B cell (primary cell): ENCODE measurements at regions not wholly inside any gene's neighbourhood (a gene's known extent, or its start where the extent isn't known, plus 50 kb on each side); places are given as distances from the start of the nearest gene placed in this dataset.

ENCODE experiments used
- EZH2 ChIP-seq: IDR thresholded peaks from 2 replicates; pipeline ENCODE4 v1.6.1; 2012; ENCODE audit warnings: borderline replicate concordance, low read depth, mild to moderate bottlenecking, moderate library complexity, low read length; ENCODE audit not compliant: insufficient read depth, poor library complexity, severe bottlenecking
- TF ChIP-seq, protein P1 (sequence below): fragments of 200-600 bp; IDR thresholded peaks from one replicate; pipeline ENCODE4 v1.8.0; 2022; ENCODE audit warnings: antibody characterized with exemption, mild to moderate bottlenecking

DNA sequence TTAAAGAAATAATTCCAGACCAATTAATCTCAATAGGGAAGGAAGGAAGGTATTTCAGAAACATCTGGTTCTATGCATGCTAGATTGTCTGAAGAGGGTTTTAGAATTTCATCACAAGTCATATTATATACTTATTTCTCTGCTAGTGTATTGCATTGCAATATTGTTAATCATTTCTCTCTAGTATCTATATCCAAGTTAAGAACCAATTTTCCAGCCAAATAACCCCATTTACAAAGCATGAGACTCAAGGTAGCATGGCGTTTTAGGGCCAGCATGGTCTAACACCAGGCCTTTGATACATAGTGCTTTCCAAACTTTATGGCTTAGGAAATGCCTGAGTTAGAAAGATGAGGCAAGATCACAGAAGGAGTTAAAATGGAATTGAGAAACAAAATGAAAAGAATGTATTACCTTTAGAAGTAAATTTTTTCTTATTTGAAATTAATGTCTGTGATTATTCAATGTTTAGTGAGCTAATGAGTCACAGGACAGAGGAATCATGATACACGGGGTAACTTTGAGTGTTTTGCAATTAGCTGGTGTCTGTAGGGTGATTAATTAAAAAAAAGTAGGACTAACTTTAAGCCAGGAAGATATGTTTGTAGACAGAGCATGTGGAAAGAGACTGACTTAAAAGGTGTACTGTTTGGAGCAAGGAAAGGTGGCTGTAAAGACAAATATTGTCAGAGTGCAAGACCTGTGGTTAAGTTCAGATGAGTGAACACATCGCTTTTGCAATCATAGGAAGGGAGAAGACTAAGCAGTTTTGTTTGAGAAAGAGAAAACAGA is 1006.2 kb upstream of the CITED2 start:
- no peak for TF ChIP-seq EZH2
- TF ChIP-seq, protein P1, sequence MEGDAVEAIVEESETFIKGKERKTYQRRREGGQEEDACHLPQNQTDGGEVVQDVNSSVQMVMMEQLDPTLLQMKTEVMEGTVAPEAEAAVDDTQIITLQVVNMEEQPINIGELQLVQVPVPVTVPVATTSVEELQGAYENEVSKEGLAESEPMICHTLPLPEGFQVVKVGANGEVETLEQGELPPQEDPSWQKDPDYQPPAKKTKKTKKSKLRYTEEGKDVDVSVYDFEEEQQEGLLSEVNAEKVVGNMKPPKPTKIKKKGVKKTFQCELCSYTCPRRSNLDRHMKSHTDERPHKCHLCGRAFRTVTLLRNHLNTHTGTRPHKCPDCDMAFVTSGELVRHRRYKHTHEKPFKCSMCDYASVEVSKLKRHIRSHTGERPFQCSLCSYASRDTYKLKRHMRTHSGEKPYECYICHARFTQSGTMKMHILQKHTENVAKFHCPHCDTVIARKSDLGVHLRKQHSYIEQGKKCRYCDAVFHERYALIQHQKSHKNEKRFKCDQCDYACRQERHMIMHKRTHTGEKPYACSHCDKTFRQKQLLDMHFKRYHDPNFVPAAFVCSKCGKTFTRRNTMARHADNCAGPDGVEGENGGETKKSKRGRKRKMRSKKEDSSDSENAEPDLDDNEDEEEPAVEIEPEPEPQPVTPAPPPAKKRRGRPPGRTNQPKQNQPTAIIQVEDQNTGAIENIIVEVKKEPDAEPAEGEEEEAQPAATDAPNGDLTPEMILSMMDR: no peak
